A673 (cell line): ENCODE measurements at regions not wholly inside any gene's neighbourhood (a gene's known extent, or its start where the extent isn't known, plus 50 kb on each side); places are given as distances from the start of the nearest gene placed in this dataset.

ENCODE experiments used
- BruUV-seq: library from RNA; stranded (reverse); fragments of 400-500 nt; replicated peaks from 2 replicates; lab custom pipeline; 2021; lab: Mats Ljungman, UMichigan
- CTCF ChIA-PET: fragments of 300-600 bp; sonication (Branson Sonifier 250); formaldehyde crosslinking; loops from one replicate; lab custom pipeline; 2022; ENCODE audit warnings: antibody characterized with exemption; lab: Charles Lee
- POLR2A ChIA-PET: fragments of 300-600 bp; sonication (Branson Sonifier 250); formaldehyde crosslinking; loops from one replicate; lab custom pipeline; 2022; ENCODE audit warnings: antibody characterized with exemption; ENCODE audit not compliant: low non-redundant PET; lab: Charles Lee
- DNase-seq: peaks from one replicate; pipeline ENCODE4 v3.0.0-alpha.2; 2015; ENCODE audit warnings: low spot score
- H3K27ac ChIP-seq: fragments of 200-600 bp; sonication (generic); 2 replicates; pipeline ENCODE4 v1.5.1; 2016; ENCODE audit warnings: mixed run types, low read depth, mild to moderate bottlenecking, mixed read lengths, antibody characterized with exemption, low read length; ENCODE audit not compliant: poor library complexity, severe bottlenecking
- H3K27me3 ChIP-seq: fragments of 200-600 bp; sonication (generic); replicated peaks from 2 replicates; pipeline ENCODE4 v1.6.1; 2017; ENCODE audit warnings: mixed run types, low read depth, mild to moderate bottlenecking, mixed read lengths, antibody characterized with exemption, low read length; ENCODE audit not compliant: insufficient read depth, poor library complexity
- H3K36me3 ChIP-seq: fragments of 200-600 bp; sonication (generic); 2 replicates; pipeline ENCODE4 v1.6.1; 2016; ENCODE audit warnings: mixed run types, mild to moderate bottlenecking, mixed read lengths, antibody characterized with exemption, low read length; ENCODE audit not compliant: insufficient read depth, poor library complexity, severe bottlenecking
- H3K4me1 ChIP-seq: fragments of 200-600 bp; sonication (generic); 2 replicates; pipeline ENCODE4 v1.6.1; 2017; ENCODE audit warnings: mixed run types, mild to moderate bottlenecking, mixed read lengths, antibody characterized with exemption, low read length; ENCODE audit not compliant: insufficient read depth, poor library complexity, severe bottlenecking
- H3K4me3 ChIP-seq: fragments of 200-600 bp; sonication (generic); 2 replicates; pipeline ENCODE4 v1.5.1; 2016; ENCODE audit warnings: low read depth, mixed run types, mild to moderate bottlenecking, mixed read lengths, low read length; ENCODE audit not compliant: poor library complexity, severe bottlenecking
- H3K9me3 ChIP-seq: fragments of 200-600 bp; sonication (generic); 2 replicates; pipeline ENCODE4 v1.6.1; 2016; ENCODE audit warnings: mixed run types, low read depth, mild to moderate bottlenecking, mixed read lengths, antibody characterized with exemption, low read length; ENCODE audit not compliant: poor library complexity, severe bottlenecking
- EZH2 ChIP-seq: fragments of 200-600 bp; sonication (generic); IDR thresholded peaks from 2 replicates; pipeline ENCODE4 v1.6.1; 2017; ENCODE audit warnings: borderline replicate concordance, low read depth, mild to moderate bottlenecking, mixed read lengths, antibody characterized with exemption, low read length; ENCODE audit not compliant: poor library complexity, severe bottlenecking
- intact Hi-C: fragments of 100-400 bp; cut with micrococcal nuclease; formaldehyde crosslinking; loops from one replicate; pipeline ENCODE4 v1.10.0; 2022; ENCODE audit not compliant: unreplicated experiment
- TF ChIP-seq, protein P1 (sequence below): fragments of 300-800, 200-600 bp; sonication (generic); conservative IDR thresholded peaks from 2 replicates; pipeline ENCODE4 v1.5.1; 2017; ENCODE audit warnings: low read depth, mild to moderate bottlenecking, antibody characterized with exemption, low read length, moderate library complexity, mixed read lengths

DNA sequence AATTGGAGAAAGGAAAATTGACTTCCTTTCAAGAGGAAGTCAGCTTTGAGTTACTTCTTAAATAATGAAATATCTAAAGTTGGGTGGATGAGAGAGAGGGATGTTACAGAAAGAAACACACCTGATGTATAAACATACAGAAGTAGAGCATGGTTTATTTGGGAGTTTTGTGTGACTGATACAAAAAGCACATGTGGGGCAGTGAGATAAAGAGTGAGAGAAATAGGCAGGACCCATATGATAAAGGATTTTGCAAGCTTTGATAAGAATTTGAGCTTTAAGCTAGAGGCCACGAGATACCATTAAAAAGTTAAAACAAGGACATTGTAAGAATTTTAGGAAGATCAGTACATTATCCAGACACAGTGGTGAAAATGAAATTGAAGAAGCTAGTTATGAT lies 263.3 kb upstream of the GPRIN3 start:
- Histone ChIP-seq H3K9me3 (no peaks in the 10 kb centered on the region), H3K36me3 (no peaks in the 10 kb centered on the region), H3K4me3 (no peak overlapping the region), H3K27ac (no peak overlapping the region), H3K27me3 (no peaks in the 10 kb centered on the region), H3K4me1 (peaks cover 4% of the 10 kb centered on the region)
- intact Hi-C loops = no loop called here
- ChIA-PET CTCF (no interaction called here), POLR2A (no interaction called here)
- TF ChIP-seq EZH2 = no peak
- TF ChIP-seq, protein P1, sequence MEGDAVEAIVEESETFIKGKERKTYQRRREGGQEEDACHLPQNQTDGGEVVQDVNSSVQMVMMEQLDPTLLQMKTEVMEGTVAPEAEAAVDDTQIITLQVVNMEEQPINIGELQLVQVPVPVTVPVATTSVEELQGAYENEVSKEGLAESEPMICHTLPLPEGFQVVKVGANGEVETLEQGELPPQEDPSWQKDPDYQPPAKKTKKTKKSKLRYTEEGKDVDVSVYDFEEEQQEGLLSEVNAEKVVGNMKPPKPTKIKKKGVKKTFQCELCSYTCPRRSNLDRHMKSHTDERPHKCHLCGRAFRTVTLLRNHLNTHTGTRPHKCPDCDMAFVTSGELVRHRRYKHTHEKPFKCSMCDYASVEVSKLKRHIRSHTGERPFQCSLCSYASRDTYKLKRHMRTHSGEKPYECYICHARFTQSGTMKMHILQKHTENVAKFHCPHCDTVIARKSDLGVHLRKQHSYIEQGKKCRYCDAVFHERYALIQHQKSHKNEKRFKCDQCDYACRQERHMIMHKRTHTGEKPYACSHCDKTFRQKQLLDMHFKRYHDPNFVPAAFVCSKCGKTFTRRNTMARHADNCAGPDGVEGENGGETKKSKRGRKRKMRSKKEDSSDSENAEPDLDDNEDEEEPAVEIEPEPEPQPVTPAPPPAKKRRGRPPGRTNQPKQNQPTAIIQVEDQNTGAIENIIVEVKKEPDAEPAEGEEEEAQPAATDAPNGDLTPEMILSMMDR = no peak
- no peak for DNase-seq
- no TSS peak for BruUV-seq

DNA sequence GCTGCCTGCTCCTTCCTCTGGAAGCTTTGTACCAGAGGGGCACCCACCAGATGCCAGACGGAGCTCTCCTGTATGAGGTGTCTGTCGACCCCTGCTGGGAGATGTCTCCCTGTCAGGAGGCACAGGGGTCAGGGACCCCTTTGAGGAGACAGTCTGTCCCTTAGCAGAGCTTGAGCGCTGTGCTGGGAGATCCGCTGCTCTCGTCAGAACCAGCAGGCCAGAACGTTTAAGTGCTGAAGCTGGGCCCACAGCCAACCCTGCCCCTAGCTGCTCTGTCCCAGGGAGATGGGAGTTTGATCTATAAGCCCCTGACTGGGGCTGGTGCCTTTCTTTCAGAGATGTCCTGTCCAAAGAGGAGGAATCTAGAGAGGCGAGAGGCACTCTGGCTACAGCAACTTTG lies 260.3 kb upstream of the GPRIN3 start:
- intact Hi-C loops = no loop called here
- TF ChIP-seq, protein P1 = no peak
- H3K4me3 ChIP-seq = no peak overlapping the region
- H3K4me1 ChIP-seq = peaks cover 1% of the 10 kb centered on the region
- ChIA-PET POLR2A (no interaction called here), CTCF (no interaction called here)
- H3K36me3 ChIP-seq = no peaks in the 10 kb centered on the region
- no peaks in the 10 kb centered on the region for H3K27me3 ChIP-seq
- H3K9me3 ChIP-seq = no peaks in the 10 kb centered on the region
- no TSS peak for BruUV-seq
- DNase-seq = no peak
- no peak overlapping the region for H3K27ac ChIP-seq

DNA sequence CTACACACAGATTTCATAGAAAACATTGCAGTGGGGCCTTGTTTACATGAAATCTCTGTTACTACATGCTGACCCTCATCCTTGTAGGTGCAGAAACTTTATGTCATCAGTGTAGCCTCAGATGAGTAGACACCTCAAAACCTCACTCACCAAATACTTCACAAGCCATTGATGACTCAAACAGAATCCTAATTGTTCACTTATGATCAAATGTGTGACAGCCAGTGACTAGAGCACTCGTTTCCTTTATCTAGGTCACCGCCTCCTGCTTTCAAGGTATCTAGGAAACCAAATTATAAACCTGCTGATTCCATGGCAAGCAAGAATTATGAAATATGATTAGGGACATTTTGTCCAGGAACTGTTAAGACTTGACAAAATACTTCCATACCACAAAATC lies 255.8 kb upstream of the GPRIN3 start:
- ChIA-PET CTCF (no interaction called here), POLR2A (no interaction called here)
- Histone ChIP-seq H3K9me3 (no peaks in the 10 kb centered on the region), H3K36me3 (no peaks in the 10 kb centered on the region), H3K27ac (no peak overlapping the region), H3K4me3 (no peak overlapping the region), H3K4me1 (no peaks in the 10 kb centered on the region), H3K27me3 (no peaks in the 10 kb centered on the region)
- intact Hi-C loops = no loop called here
- no TSS peak for BruUV-seq
- no peak for TF ChIP-seq EZH2
- TF ChIP-seq, protein P1 = no peak
- DNase-seq = no peak
